Inflammatory macrophage (primary cell): ENCODE measurements at regions not wholly inside any gene's neighbourhood (a gene's known extent, or its start where the extent isn't known, plus 50 kb on each side); places are given as distances from the start of the nearest gene placed in this dataset.

ENCODE experiments used
- DNase-seq, 2 donors: peaks; one replicate each; pipeline ENCODE4 v3.0.0-alpha.2; 2020 to 2022

GRCh38 chr13:21822029-21822428, 151.2 kb downstream of the FGF9 start:
- DNase-seq = no peak

DNA sequence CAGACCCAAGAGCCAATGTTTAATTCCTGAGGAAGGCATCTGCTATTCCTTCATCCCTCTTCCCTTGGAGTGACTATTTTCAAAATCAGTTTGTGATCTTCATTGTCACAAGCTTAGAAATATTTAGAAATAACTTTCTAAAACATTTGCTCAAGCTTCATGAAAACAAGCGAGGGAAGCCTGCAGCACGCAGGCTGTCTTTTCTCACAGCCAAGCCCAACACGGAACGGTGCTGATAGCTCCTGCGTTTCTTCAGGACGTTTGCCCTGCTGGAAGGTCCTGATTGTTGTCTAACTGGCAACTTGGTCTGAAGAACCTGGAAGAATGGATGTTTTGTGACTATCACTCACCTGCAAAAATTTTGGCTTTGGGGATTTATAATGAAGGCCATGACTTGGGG, 152.5 kb downstream of the FGF9 start:
- no peak for DNase-seq

- DNase-seq = no peak
Observed at GRCh38 chr13:21823949-21824348, 153.1 kb downstream of the FGF9 start.

DNA sequence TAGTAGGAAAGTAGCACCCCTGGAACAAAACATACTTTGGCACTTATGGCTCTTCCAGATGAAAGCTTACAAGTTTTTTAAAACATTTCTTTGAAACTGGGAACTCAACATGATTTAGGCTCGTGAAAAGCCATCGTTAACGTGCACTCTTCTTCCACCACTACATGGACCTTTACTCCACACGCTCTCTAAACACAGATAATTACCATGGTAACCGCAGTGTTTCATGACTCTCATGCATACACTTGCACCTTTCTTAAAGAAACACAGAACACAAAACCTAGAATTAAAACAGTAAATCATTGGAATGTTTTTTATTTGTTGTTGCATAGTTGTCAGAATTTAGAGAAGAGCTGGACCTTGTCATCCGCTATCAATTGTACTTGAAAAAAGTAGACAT, 154.3 kb downstream of the FGF9 start:
- DNase-seq = no peak

- no peak for DNase-seq
Observed at GRCh38 chr13:21825801-21826200, 154.9 kb downstream of the FGF9 start.

DNA sequence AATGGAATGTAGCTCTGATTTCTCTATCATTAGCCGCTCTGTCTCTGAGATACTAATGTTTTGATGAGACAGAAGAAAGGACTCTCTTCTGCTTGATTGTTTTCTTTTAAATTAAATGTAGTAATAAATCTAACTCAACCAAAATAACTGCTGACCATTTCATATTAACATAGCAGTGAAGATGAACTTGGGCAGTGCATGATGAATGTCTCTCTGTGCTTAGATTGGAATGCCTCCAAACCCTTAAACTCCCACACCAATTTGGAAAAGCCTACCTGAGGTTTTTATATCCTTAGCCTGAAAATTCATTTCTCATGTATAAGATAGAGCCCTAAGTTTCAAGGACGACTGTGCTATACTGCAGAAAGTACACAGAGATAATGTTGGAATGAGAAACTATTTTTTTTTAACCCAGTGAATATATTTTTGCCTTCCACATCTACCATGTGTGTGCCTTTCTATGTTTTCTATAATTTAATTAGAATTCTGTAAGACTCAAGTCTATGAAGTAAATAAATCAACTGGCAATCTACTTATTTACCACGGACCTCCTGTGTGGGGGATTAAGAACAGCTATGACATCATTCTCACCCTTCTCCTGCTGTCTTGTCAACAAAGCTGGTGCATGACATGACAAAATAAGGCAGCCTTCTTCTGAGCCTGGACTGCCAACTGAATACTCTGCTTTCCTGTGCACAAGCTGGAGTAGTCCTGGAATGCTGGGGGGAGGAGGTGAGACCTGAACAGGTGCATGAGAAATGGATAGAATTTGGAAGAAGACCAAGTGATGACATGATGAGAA, 155.5 kb downstream of the FGF9 start:
- no peak for DNase-seq

DNA sequence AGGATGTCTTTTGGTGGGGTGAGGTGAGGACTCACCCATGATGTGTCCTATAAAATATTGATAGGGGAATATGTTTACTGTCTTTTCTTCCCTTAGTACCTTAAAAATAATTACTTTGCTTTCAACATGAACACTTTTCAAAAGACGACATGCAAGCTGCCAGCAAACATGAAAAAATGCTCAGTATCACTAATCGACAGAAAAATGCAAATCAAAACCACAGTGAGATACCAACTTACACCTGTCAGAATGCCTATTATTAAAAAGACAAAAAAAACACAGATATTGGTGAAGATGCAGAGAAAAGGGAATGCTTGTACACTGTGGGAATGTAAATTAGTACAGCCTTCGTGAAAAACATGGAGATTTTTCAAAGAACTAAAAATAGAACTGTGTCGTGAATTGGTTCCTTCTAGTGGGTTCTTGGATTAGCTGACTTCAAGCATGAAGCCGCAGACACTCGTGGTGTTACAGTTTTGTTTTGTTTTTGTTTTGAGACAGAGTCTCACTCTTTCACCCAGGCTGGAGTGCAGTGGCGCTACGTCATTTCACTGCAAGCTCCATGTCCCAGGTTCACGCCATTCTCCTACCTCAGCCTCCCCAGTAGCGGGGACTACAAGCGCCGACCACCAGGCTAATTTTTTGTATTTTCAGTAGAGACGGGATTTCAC, 160.9 kb downstream of the FGF9 start:
- DNase-seq = no peak

- no peak for DNase-seq
Observed at GRCh38 chr13:21833921-21834320, 163.0 kb downstream of the FGF9 start.

DNA sequence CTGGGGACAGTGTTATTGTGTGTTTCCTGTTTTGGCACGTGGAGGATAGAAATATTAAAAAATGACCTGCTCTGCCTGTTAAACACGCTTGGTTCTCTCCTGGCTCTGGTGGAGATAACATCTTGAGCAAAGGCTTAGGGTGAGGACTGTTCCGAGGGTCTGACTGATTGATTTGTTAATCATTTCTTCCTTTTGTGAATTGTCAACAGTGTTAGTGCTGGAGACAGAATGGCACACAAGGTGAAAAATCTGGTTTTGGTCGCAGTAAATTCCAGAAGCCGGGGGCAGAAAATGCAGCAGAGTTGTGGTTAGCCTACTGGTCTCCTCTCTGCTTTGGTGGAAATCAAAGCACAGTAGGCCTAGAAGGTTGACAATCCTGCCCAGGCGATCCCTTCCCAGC, 163.6 kb downstream of the FGF9 start:
- DNase-seq = no peak

DNA sequence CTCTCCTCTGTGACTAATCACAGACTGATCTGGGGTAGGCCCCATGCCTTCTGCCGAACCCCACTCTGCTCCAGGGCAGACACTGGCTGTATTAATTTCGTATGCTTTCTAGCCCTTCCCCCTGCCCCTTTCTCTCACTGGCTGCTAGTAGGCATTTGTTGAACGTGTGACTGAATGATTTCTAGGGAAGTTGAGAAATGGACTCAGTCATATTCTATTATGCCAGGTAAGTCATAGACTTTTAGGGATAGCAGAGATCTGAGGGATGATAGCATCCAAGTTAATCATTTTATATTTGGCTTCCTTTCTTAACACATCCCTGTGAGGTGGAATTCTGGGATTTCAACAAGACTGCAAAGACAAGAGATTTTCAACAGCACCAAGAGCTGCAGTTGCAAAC, 166.4 kb downstream of the FGF9 start:
- no peak for DNase-seq

DNA sequence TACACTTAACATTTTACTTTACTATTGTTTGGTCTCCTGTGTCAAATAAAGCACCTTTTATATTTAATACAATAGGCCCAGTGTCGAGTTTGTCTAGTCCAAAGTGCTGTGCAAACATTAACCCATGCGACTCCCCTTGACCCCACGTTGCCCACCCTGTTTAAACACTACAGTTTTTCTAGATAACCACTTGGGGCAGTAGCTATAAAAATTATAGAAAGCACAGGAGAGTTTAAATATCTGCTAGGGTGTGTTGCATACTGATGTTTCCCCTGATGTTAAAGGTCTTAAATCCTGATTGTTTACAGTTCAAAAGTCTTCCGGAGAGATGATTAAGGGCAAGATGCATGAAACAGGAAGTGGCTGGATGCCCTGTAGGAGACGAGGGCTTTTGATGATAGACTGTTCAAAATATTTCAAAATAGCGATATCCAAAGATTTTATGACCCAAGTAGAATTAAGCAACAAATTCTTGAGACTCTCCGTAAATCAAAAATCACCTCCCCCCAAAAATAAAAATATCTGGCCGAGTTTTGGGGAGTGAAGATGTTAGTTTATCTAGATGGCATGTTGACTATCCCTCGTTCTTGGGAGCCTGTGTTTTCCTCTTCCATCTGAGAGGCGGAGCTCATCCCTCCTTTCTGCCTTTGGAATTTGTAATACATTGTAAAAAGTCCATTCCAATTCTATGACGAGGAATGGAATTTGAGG, 167.1 kb downstream of the FGF9 start:
- DNase-seq = no peak

DNA sequence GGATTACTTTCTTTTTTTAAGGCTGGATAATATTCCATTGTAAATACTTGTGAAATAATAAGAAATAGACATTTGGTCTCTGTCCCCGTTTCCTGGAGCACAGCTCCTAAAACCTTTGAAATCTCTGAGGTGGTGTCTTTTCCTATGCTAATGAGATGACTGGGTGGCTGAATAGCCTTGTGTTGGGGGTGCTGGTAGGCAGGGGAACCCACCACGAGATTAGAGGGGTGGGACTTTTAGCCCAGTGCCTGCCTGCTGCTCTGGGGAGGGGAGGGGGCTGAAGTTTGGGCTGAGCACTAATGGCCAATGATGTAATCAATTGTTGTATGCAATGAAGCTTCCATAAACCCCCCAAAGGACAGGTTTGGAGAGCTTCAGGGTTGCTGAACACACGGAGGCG, 175.7 kb downstream of the FGF9 start:
- DNase-seq = no peak

DNA sequence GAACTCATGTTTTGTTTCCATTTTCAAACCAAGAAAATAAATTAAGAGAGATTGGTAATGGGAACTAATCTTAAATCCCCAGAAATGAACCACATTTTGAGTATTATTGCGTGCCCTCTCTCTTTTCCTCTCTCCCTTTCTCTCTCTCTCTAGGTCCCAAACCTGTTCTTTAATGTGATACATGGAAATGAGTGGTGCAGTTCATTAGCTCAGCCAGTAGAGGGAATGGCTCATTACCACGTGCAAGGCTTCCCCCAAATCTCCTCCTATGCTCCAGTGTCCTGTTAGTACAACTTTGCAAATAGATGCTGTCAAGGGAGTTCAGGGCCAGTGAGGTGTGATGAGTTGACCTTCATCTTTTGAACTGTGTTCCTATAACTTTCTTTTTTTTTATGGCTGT, 178.4 kb downstream of the FGF9 start:
- DNase-seq = peak; percentile 21 to 28

DNA sequence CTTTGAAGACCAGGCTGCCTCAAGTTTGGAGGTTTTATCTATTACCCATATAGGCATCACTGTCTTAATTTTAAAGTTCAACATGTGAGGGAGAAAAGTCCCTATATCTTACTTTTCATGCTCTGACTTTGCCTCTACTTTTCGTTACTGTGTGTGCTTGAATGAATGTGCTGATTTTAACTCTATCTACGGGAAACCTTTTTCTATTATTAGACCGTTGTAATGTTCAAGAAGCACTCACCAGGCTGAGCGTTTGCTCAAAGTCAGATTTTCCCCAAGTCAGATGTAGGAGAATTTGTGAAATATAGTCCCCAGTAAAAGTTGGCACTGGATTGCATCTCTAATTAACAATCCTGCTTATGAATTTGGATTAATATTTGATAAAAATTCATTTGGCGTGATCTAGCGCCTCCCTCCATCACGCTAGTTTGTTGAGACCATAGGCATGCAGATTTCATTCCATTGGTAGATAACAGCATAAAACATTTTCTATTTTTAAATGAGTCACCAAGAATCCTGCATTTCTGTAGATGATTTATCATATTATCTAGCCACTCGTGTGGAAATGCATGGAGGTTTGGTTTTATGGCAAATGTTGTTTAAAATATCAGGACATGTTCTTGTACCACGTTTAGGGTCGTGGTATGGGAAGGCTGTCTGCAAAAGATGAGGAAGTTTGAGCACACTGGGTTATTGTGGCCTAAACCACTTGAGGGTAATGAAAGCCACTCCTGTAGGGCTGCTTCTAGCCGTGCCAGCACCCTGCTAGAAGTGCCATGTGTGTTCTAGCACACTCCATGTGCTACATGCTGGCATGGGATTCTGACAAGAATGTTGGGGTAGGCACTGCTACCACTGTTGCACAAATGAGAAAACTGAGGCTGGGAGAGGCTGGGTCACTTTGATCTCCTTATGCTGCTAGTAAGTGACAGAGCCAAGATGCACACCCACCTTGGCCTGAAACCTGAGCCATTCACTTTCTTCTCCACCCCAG, 179.4 kb downstream of the FGF9 start:
- no peak for DNase-seq

GRCh38 chr13:21852043-21852442, 181.2 kb downstream of the FGF9 start:
- DNase-seq = no peak

DNA sequence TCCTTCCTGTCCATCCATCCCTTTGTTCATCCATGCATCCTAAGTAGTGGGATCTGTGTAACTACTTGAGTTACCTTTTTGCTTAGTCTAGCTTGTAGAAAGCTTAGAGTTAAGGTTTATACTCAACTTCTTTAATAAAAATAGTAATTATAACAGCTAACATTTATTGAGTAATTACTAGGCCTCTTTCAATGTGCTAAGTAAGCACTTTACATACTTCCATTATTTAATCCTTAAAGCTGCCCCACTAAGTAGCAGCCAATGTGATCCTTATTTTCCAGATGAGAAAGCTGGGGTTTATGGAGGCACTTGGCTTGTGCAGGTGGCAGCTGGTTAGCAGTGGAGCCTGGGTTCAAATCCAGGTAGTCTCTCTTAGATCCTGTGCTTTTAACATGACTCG, 182.9 kb downstream of the FGF9 start:
- no peak for DNase-seq

DNA sequence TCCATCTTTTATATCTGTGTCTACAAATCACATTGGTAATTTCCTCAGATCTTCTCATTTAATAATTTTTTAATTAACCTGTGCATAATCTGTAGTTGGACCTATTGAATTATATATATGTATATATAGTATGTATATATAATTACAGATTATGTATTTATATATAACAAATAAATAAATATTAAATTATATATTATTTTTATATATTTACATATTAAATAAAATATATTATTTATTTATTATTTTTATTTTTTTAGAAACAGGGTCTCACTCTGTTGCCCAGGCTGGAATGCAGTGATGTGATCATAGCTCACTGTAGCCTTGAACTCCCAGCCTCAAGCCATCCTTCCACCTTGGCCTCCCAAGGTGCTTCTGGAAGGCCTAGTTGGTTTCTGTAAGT, 197.9 kb downstream of the FGF9 start:
- DNase-seq = no peak

- DNase-seq = no peak
Observed at GRCh38 chr13:21871382-21871781, 200.5 kb downstream of the FGF9 start.

- DNase-seq = no peak
Observed at GRCh38 chr13:21871919-21872318, 201.0 kb downstream of the FGF9 start.

GRCh38 chr13:21872795-21873194, 201.9 kb downstream of the FGF9 start:
- DNase-seq = no peak

DNA sequence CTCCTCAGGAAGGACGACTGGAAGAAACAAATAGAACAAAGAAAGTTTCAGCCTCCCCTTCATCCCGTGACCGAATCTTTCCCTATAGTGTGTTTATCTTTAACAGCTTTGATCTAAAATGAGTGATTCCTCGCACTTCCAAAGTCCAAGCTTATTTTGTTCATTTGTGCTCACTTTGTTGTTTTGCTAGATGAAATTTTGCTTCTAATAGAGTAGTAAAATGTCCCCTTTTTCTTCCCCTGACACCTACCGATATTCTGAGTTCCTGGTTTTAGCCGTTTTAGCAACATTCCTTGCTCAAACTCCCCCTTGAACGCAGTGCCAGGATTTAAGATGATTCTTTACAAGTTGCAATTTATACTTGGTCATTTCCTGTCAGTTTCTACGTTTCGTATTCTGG, 204.2 kb downstream of the FGF9 start:
- DNase-seq = no peak

GRCh38 chr13:21879263-21879914, 208.5 kb downstream of the FGF9 start:
- DNase-seq = no peak
